NCI-H510A (cell line): ENCODE measurements at regions not wholly inside any gene's neighbourhood (a gene's known extent, or its start where the extent isn't known, plus 50 kb on each side); places are given as distances from the start of the nearest gene placed in this dataset.
"Not testable (repeated sequence)": the region's sequence is repeated elsewhere in the genome, so short reads cannot be mapped to it uniquely, and the experiment has no call there.

Experiments used
- DNase-seq: peaks from one replicate; lab custom pipeline; 2025; lab: John Stamatoyannopoulos, UW

DNA sequence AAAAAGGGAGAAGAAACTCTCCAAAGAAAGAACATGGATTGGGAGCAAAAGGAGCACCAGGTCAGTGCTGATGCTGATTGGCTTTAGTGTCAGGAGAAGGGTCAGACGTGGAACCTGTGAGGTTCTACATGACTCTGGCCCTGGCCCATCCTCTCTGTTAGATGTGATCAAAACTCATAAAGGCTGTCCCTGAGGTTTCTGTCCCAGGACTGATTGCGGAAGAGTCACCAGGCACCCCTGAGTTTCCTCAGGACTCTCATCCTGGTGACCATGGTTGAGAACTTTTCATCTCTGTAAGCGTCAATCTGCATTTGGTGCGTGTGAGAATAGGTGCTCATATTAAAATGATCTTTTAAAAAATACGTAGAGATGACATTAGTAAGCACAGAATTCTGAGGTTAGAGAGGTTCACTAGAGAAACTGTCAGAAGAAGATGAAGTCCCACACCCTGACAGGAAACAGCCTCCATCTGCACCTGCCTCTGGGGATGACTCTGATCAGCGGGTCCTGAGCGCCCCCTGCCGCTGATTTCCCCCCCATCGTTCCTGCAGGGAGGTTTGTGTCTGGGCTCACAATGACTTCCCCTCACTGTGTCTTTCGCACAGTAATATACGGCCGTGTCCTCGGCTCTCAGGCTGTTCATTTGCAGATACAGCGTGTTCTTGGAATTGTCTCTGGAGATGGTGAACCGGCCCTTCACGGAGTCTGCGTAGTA is 741.8 kb downstream of the TMEM121 start:
- DNase-seq, result no peak

DNA sequence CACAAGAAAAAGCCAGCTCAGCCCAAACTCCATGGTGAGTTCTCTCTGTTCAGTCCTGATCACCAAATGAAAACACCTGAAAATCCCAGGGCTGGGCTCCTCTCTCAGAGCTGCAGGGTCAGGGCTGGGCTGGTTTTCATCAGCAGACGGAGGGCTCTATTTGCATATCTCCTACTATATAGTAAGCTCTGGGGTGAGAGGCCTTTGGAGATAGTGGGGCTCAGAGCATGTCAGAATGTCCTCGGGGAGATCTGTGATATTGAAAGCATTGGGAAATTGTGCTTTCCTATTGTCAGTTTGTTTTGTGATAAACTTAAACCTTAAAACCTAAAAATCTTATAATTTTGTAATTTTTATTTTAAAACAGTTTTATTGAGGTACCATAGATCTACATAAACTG is 742.6 kb downstream of the TMEM121 start:
- no peak for DNase-seq

GRCh38 chr14:106269451-106270204 is 743.2 kb downstream of the TMEM121 start:
- DNase-seq, result no peak

DNA sequence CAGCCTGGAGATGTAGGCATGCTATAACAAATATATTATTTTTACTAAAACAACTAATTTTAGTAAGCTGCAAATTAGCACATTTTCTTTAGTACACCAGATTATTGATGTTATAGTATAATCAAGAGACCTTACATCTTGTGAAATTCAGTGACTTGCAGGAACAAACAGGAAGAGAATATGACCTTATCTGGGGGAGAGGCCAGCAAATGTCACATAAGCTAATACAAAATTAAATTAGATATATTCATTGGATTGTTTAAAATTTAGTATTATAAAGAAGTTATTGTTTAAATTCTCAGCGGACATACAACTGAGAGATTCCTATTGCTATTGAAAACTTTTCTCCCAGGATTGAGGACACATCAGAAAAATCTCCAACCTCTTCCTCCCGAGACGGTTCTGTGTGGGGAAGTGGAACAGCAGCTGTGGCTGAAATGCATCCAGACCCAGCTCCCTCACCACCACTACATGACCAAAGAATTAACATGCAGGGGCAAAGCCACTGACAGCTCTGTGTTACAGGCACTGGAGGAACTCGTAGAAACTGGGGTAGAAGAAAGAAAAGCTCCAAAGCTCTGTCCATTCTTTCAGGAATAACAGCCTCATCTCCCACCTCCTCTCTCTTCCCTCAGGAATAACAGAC is 744.2 kb downstream of the TMEM121 start:
- DNase-seq, result not testable (repeated sequence)

DNA sequence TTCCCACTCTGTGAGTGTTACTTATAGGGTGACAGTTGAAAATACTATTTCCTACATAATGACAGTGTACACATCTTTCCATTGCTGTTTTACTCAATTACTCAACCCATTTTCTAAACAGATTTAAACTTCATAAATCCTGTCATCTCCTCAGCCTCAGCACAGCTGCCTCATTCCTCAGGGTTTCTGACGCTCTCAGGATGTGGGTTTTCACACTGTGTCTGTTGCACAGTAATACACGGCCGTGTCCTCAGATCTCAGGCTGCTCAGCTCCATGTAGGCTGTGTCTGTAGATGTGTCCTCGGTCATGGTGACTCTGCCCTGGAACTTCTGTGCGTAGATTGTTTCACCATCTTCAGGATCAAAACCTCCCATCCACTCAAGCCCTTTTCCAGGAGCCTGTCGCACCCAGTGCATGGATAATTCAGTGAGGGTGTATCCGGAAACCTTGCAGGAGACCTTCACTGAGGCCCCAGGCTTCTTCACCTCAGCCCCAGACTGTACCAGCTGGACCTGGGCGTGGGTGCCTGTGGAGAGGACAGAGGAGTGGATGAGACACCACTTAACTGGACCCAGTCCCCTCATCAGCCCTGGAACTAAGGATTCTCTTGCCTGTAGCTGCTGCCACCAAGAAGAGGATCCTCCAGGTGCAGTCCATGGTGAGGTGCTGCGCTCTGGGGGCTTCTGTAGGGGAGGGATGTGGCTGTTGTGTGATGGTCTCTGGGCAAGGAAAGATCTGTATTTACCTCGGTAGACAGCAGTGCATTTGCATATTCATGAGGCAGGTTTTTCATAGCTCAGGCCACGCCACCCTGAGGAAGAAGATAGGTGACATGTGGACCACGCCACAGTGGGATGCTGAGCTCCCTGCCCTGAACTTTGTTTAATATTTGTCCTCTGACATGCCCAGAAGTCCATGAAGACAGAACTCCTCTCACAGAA is 750.2 kb downstream of the TMEM121 start:
- no peak for DNase-seq

GRCh38 chr14:106277503-106277902 is 751.1 kb downstream of the TMEM121 start:
- no peak for DNase-seq

DNA sequence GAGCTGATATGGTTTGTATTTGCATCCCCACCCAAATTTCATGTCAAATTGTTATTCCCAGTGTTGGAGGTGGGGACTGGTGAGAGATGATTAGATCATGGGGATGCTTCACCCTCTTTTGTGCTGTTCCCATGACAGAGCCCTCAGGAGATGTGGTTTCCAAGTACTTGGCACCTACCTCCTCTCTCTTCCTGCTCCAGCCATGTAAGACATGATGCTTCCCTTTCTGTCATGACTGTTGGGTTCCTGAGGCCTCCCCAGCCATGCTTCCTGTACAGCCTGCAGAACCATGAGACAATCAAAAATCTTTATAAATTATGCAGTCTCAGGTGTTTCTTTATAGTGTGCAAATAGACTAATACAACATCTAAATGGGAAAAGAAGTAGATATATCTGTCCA is 754.5 kb downstream of the TMEM121 start:
- no peak for DNase-seq

DNA sequence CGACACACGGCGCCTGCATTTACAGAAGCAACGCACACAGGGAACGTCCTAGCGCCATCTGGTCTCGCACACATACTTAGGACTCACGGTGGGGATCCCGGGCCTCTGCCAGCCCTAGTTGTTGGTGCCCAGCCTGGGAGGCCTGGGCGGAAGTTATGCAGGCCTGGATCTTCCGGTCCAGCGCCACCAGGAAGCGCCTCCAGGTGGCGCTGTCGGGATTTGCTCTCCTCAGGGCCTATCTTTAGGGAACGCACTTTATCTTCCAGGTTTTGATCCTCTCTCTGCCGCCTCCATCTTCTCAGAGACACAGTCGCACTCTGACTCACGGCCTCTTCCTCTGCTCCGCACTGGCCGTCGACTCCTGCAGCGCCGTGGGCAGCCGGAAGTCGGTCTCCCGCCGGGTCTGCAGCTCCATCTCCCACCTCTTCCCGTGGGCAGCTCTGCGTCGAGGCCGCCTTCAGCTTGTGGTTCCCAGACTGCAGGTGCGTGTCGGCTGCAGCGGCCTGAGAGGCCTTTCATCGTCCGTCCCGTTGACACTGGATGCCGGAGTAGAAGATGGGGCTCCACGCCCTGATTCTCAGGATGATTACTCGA is 760.4 kb downstream of the TMEM121 start:
- DNase-seq, result no peak

DNA sequence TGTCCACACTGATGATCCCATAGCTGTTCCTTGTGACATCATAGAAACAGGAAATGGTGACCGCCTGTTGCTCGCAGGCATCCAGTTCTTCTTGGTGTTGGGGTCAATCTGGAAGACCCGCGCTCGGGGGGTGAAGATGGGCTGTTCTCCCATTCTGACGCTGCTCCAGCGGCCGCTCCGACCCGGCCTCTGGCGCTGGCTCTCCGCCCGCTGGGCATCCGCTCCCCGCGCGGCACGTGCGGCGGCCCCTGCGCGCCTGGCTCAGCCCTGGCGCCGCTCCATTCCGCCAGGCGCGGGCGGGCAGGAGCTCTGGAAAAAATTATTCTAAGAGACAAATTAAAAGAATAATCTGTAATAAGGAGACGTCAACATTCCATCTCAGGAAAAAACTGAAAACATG is 761.1 kb downstream of the TMEM121 start:
- DNase-seq, result no peak

- DNase-seq, result no peak
Observed at GRCh38 chr14:106291626-106292025, 765.2 kb downstream of the TMEM121 start.

DNA sequence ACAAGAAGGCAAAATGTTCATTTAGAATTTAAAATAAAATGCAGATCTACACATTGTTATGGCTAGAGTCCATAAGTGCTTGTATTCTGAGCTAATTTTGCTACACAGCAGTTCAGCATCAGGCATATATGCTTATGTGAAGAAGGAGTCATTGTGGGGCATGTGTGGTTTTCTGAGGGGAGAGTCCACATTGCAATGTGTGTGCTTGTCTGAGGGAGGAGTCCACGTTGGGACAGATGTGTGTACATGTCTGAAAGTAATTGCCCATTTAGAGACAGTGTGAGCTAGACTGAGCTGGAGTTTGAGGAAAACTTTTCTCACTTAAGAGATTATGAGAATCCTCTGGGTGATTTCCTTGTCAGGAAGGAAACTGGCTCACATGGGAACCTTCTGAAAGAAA is 767.9 kb downstream of the TMEM121 start:
- DNase-seq, result no peak

DNA sequence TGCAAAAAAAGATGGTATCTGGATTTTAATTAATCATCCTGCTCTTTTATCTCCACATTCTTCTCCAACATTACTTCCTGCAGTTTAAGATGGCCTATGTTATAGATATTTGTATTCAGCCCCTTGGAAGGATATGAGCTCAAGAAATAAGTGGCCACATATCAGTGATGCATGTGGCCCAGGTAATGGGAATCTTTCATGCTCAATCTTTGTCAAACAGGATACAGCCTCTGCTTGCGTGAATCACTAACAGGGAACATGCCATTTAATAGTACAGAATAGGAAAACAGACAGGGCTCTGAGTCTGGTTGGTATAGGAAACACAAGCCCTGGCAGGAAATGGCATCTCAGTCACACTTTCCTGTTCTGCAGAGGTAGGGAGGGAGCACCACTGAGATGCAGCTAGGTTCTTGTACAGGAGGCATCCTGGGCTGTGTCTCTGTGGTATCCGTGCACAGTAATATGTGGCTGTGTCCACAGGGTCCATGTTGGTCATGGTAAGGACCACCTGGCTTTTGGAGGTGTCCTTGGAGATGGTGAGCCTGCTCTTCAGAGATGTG is 774.6 kb downstream of the TMEM121 start:
- not testable (repeated sequence) for DNase-seq

GRCh38 chr14:106301609-106302008 is 775.2 kb downstream of the TMEM121 start:
- not testable (repeated sequence) for DNase-seq

DNA sequence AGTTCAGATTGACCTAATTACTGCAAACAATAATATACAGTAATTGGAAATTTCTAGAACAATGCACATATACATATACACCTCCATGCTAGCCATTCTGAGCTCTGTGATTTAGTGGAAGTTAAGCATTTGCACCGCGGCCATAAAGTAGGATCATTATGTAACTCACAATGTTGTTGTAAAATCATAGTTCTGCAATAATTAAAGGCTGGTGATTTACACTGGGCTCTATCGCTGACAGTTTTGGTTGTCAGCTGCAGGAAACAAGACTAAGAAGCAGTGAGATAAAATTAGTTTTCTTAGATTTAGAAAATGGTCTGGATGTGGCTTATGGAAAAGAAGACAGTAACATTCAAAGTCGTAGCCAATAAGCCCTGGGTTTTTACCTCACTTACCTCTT is 776.3 kb downstream of the TMEM121 start:
- DNase-seq, result no peak

GRCh38 chr14:106304271-106304670 is 777.9 kb downstream of the TMEM121 start:
- DNase-seq, result no peak

- DNase-seq, result no peak
Observed at GRCh38 chr14:106308839-106309389, 782.5 kb downstream of the TMEM121 start.

GRCh38 chr14:106309423-106309822 is 783.0 kb downstream of the TMEM121 start:
- DNase-seq, result no peak

DNA sequence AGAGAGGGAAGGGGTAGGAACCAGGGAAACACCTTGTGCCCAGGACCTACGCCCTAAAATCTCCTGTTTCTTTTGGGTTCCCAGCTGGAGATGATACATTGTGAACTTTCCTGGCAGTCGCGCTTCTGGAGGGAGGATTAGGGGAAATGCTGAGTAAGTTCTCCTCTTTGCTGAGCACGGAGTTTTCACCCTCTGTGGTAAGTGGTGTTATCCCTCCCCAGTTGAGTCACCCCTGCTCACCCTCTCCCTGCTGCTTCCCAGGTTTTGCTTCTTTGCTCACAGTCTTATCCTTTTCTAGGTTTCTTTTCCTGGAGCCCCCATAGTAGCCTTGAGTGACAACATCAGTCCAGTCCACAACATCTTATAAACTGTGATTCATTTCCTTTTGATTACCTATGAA is 789.1 kb downstream of the TMEM121 start:
- DNase-seq, result no peak

- no peak for DNase-seq
Observed at GRCh38 chr14:106317593-106317992, 791.2 kb downstream of the TMEM121 start.

GRCh38 chr14:106318700-106319099 is 792.3 kb downstream of the TMEM121 start:
- DNase-seq, result no peak

DNA sequence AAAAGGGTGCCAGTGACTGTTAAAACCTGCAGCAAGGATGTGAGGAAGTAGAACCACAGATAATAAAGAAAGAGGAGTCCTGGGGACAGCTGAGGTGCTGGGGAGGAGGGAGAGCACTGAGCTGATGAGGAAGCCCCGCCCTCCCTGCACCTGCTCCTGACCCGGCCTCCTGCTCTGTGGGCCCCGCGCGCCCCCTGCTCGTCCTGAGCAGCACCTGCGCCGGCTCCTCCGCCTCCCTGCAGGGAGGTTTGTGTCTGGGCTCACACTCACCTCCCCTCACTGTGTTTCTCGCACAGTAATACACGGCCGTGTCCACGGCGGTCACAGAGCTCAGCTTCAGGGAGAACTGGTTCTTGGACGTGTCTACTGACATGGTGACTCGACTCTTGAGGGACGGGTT is 797.6 kb downstream of the TMEM121 start:
- not testable (repeated sequence) for DNase-seq
